ENCODE measurements at regions not wholly inside any gene's neighbourhood (a gene's known extent, or its start where the extent isn't known, plus 50 kb on each side); places are given as distances from the start of the nearest gene placed in this dataset.

DNA sequence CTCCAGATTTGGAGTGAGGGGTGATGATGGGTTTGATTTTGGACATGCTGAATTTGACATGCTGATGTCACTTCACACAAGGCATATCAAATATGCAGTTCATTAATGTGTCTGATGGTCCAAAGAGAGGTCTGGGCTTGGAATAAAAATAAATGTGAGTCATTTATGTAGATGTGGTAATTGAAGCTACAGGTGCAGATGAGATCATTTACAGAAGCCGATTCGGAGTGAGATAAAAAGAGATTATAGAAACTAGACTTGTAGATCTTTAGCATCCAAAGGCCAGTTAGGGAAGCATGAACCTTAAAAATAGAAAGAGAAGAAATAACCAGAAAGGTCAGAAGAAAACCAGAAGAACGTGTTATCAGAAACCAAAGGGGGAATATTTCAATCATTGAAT, 350.9 kb upstream of the ZP4 start:
- TF ChIP-seq POLR2A (IDR thresholded peaks at IDR 0.05; ENCODE audit: low read depth, low read length) (no peak), POLR2AphosphoS5 (IDR thresholded peaks at IDR 0.05; ENCODE audit: insufficient read depth, low read depth, low read length) (no peak), JUN (IDR thresholded peaks at IDR 0.05; ENCODE audit: borderline replicate concordance, insufficient read depth, insufficient read length, low read depth) (no peak), EZH2 (IDR thresholded peaks at IDR 0.05; ENCODE audit: borderline replicate concordance, low read depth, low read length, severe bottlenecking) (no peak)
- TF ChIP-seq, protein P1, sequence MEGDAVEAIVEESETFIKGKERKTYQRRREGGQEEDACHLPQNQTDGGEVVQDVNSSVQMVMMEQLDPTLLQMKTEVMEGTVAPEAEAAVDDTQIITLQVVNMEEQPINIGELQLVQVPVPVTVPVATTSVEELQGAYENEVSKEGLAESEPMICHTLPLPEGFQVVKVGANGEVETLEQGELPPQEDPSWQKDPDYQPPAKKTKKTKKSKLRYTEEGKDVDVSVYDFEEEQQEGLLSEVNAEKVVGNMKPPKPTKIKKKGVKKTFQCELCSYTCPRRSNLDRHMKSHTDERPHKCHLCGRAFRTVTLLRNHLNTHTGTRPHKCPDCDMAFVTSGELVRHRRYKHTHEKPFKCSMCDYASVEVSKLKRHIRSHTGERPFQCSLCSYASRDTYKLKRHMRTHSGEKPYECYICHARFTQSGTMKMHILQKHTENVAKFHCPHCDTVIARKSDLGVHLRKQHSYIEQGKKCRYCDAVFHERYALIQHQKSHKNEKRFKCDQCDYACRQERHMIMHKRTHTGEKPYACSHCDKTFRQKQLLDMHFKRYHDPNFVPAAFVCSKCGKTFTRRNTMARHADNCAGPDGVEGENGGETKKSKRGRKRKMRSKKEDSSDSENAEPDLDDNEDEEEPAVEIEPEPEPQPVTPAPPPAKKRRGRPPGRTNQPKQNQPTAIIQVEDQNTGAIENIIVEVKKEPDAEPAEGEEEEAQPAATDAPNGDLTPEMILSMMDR (IDR thresholded peaks at IDR 0.05; ENCODE audit: extremely low read depth in 1 of 2, insufficient read depth in 1 of 2, low read depth in 1 of 2, low read length in 2 of 2), result no peak
- TF ChIP-seq, protein P2, sequence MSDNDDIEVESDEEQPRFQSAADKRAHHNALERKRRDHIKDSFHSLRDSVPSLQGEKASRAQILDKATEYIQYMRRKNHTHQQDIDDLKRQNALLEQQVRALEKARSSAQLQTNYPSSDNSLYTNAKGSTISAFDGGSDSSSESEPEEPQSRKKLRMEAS (IDR thresholded peaks at IDR 0.05; ENCODE audit: insufficient read depth, insufficient read length), result no peak

Measured in endothelial cell of umbilical vein (primary cell).